BE2C (cell line): ENCODE measurements at regions not wholly inside any gene's neighbourhood (a gene's known extent, or its start where the extent isn't known, plus 50 kb on each side); places are given as distances from the start of the nearest gene placed in this dataset.

Experiments used
- DNase-seq: peaks from one replicate; pipeline ENCODE4 v3.0.0-alpha.2; 2020
- H3K27me3 ChIP-seq: fragments of 250-450 bp; sonication (Bioruptor Pico); 2 replicates; pipeline ENCODE4 v1.5.1; 2020; ENCODE audit warnings: mild to moderate bottlenecking
- H3K36me3 ChIP-seq: fragments of 250-450 bp; sonication (Bioruptor Pico); 2 replicates; pipeline ENCODE4 v1.5.1; 2020; ENCODE audit warnings: mild to moderate bottlenecking
- H3K4me1 ChIP-seq: fragments of 250-450 bp; sonication (Bioruptor Pico); 2 replicates; pipeline ENCODE4 v1.5.1; 2020
- H3K4me3 ChIP-seq: 2 replicates; pipeline ENCODE4 v1.5.1; 2011; ENCODE audit warnings: low read depth, low read length
- H3K9me3 ChIP-seq: fragments of 250-450 bp; sonication (Bioruptor Pico); 2 replicates; pipeline ENCODE4 v1.5.1; 2020
- TF ChIP-seq, protein P1 (sequence below): IDR thresholded peaks from 2 replicates; pipeline ENCODE4 v1.5.1; 2012; ENCODE audit warnings: mild to moderate bottlenecking, low read depth, low read length

DNA sequence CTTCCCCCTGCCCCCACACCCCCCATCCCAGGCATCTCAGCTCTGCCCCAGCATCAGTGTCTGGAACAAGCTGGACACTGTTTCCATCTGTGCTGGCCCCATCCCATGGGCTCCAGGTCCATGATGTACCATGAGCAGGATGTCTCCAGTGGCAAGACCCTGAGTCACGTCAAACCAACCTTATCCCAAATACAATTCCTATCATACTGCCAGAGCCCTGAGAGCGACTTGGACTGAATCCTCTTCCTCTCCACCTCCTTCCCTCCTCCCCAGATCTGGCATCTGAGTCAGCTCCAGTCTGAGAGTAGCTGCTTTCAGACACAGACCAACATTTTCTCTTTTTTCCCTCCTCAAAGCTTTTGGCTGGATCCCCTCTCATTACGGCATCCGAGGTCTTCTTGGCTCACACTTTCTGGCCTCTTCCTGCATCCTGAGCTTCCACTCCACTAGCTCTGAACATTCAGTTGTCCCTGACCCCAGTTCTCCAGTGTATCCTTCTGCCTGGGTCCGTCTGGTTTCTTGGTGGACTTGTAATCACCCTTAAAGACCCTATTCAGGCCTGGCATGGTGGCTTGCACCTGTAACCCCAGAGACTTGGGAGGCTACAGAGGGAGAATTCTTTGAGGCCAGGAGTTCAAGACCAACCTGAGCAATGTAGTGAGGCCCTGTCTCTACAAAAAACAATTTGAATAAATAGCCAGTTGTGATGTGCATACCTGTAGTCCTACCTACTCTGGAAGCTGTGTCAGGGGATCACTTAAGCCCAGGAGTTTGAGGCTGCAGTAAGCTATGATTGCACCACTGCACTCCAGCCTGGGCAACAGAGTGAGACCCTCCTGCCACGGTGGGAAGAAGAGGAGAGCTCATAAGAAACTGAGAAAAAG is 68.3 kb downstream of the ACKR3 start:
- H3K36me3 ChIP-seq, result no peaks in the 10 kb centered on the region
- no peak for DNase-seq
- TF ChIP-seq, protein P1, sequence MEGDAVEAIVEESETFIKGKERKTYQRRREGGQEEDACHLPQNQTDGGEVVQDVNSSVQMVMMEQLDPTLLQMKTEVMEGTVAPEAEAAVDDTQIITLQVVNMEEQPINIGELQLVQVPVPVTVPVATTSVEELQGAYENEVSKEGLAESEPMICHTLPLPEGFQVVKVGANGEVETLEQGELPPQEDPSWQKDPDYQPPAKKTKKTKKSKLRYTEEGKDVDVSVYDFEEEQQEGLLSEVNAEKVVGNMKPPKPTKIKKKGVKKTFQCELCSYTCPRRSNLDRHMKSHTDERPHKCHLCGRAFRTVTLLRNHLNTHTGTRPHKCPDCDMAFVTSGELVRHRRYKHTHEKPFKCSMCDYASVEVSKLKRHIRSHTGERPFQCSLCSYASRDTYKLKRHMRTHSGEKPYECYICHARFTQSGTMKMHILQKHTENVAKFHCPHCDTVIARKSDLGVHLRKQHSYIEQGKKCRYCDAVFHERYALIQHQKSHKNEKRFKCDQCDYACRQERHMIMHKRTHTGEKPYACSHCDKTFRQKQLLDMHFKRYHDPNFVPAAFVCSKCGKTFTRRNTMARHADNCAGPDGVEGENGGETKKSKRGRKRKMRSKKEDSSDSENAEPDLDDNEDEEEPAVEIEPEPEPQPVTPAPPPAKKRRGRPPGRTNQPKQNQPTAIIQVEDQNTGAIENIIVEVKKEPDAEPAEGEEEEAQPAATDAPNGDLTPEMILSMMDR, result no peak
- H3K9me3 ChIP-seq, result no peaks in the 10 kb centered on the region; the same call in 1 of the 2 replicates
- H3K4me1 ChIP-seq, result no peaks in the 10 kb centered on the region
- H3K27me3 ChIP-seq, result peaks cover 8% of the 10 kb centered on the region; the same call in 1 of the 2 replicates
- H3K4me3 ChIP-seq, result no peak overlapping the region

DNA sequence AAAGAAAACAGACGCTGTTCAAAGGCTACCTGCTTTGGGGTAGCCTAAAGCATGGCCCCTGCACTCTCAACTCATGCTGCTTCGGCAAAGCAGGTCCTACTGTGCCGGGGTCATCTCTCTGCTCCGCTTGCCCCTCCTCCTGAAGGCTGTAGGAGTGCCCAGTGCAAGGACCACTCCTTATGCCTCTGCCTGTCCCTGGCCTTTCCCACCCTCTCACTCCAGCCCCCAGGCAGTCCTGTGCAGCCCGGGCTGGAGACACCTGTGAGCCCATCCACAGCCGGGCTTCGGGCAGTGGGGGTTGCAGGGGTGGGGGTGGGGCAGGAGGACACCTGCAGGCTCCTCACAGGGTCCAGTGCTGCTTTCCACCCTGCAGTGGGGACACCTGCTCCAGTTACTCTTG is 69.1 kb downstream of the ACKR3 start:
- DNase-seq, result no peak
- Histone ChIP-seq H3K27me3 (peaks cover 9% of the 10 kb centered on the region), H3K4me1 (no peaks in the 10 kb centered on the region), H3K4me3 (no peak overlapping the region), H3K9me3 (no peaks in the 10 kb centered on the region; the same call in 1 of the 2 replicates), H3K36me3 (no peaks in the 10 kb centered on the region)
- TF ChIP-seq, protein P1, result no peak

DNA sequence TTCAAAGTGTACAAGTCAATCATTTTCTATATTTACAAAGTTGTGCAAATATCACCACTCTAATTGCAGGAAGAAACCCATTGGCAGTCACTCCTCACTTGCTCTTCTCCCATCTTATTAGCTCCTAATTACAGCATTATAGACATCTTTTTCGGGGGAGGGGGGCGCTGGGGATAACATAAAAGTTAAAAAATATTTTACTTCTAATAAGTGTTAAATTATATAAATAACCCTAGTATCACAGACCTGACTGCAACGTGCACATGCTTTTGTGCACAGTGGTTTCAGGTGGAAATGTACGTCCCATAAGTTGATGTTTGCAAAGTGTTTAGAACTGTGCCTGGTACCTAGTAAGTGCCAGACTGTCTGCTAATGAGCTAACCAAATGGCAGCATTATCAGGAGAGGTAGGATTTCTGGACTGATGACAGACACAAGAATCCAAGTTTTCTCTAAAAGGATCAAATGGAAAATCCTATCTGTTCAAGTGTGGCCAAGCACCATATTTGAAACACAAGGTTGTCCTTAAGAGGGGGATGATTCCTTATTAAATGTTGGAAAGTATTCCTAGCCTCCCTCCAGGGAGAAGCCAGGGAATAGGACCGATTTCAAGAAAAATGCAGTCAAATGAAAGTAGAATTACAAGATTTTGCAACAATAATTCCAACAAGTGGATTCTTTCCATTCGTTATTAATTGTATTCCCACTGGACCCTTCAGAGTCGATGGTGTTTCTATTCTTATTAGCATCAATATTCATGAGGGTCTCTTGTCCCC is 70.0 kb downstream of the ACKR3 start:
- peaks cover 6% of the 10 kb centered on the region for H3K27me3 ChIP-seq
- no peaks in the 10 kb centered on the region for H3K4me1 ChIP-seq
- DNase-seq, result no peak
- H3K9me3 ChIP-seq, result no peaks in the 10 kb centered on the region; the same call in 1 of the 2 replicates
- H3K36me3 ChIP-seq, result no peaks in the 10 kb centered on the region
- TF ChIP-seq, protein P1, result no peak
- no peak overlapping the region for H3K4me3 ChIP-seq

DNA sequence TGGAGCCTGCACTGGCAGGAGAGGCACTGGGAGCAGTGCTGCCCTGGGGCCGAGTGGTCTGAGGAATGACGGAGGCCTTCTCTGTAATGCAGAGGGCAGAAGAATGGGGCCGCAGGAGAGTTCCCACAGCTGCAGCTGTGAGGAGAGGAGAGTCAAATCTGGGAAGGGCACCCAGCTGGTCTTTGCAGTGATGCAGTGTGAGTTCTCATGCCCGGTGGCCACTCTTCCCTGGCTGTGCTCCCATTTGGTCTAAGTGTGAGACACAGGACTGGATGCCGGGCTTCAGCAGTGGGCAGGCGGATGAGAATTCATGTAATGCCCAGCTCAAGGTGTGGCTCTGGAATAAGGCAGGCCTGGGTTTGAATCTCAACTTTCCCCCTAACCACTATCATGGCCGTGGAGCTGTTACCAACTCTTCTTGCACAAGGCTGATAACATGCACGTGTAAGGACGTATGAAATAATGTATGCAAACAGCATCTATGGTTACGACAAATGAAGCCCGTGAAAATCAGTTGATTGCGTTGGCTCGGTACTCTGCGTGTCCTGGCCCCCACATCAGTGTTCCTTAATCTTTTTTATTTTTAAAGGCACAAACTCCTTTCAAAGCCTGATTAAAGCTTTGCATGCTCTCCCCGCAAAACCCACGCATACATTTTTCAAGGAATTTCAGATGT is 71.6 kb downstream of the ACKR3 start:
- no peak for DNase-seq
- Histone ChIP-seq H3K27me3 (peaks cover 6% of the 10 kb centered on the region), H3K4me1 (no peaks in the 10 kb centered on the region), H3K9me3 (no peaks in the 10 kb centered on the region; the same call in 1 of the 2 replicates), H3K36me3 (no peaks in the 10 kb centered on the region), H3K4me3 (no peak overlapping the region)
- TF ChIP-seq, protein P1, result no peak

DNA sequence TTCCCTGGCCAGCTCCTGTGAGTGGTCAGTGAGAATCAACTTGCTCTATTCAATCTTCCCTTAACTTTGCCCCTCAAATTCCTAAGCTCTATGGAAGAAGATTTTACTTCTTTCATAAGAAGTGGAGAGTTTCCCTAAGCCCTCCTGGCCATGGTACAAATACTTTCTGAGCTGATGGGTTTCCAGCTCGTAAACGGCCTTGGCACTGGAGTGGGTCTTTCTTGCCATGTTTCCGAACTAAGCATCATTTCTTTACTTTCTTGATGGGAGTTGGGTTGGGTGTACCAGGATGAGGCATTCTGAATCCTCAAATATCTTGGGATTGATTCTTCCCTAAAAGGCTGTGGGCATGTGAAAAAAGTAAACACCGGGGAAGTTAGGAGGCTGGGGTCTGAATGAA is 72.5 kb downstream of the ACKR3 start:
- Histone ChIP-seq H3K9me3 (no peaks in the 10 kb centered on the region; the same call in 1 of the 2 replicates), H3K4me1 (no peaks in the 10 kb centered on the region), H3K36me3 (no peaks in the 10 kb centered on the region), H3K27me3 (peaks cover 6% of the 10 kb centered on the region), H3K4me3 (no peak overlapping the region)
- TF ChIP-seq, protein P1, result no peak
- no peak for DNase-seq
